K562 (cell line): ENCODE measurements at regions not wholly inside any gene's neighbourhood (a gene's known extent, or its start where the extent isn't known, plus 50 kb on each side); places are given as distances from the start of the nearest gene placed in this dataset.

Source experiments
- BDP1 ChIP-seq: IDR thresholded peaks from 3 replicates; pipeline ENCODE4 v1.6.1; 2011; ENCODE audit not compliant: insufficient read length, insufficient read depth
- CAMTA2 ChIP-seq: fragments of 250-450 bp; sonication (Bioruptor Pico); conservative IDR thresholded peaks from 2 replicates; pipeline ENCODE4 v1.5.1; 2022
- CTCF ChIP-seq, 3 experiments: IDR thresholded peaks in 2 of 3; conservative IDR thresholded peaks in 1 of 3; 2 replicates each; pipeline ENCODE4 v1.5.1; 2011 to 2012; ENCODE audit warnings: low read length in 3 of 3, mild to moderate bottlenecking in 3 of 3, control low read depth in 2 of 3, improper control_type of control experiment in 1 of 3, inconsistent platforms in 1 of 3, low read depth in 1 of 3, mixed read lengths in 1 of 3, moderate library complexity in 1 of 3; ENCODE audit not compliant: insufficient read depth in 2 of 3
- ETV6 ChIP-seq, 3 experiments: fragments of 150-350 bp in 1 of 3; sonication (generic) in 1 of 3; formaldehyde crosslinking in 1 of 3; IDR thresholded peaks; 2 replicates each; pipeline versions ENCODE4 v1.6.1 to v1.8.0; 2014 to 2022; ENCODE audit warnings: borderline replicate concordance in 2 of 3, low read depth in 2 of 3, antibody characterized with exemption in 1 of 3, low read length in 1 of 3, mild to moderate bottlenecking in 1 of 3, missing genetic modification reagents in 1 of 3
- JUNB ChIP-seq: fragments of 450-650 bp; formaldehyde crosslinking; conservative IDR thresholded peaks from 2 replicates; pipeline ENCODE4 v1.4.0; 2020; ENCODE audit warnings: mild to moderate bottlenecking
- MYNN ChIP-seq, 2 experiments: sonication (generic); formaldehyde crosslinking in 1 of 2; IDR thresholded peaks; 2 replicates each; pipeline versions ENCODE4 v1.5.0 to v1.6.1; 2016 to 2020; ENCODE audit warnings: antibody characterized with exemption in 1 of 2, missing genetic modification reagents in 1 of 2
- NR3C1 ChIP-seq: sonication (generic); formaldehyde crosslinking; IDR thresholded peaks from 2 replicates; pipeline ENCODE4 v1.8.1; 2022; ENCODE audit warnings: missing genetic modification reagents
- SP1 ChIP-seq: sonication (generic); formaldehyde crosslinking; IDR thresholded peaks from 2 replicates; pipeline ENCODE4 v1.8.1; 2022; ENCODE audit warnings: mild to moderate bottlenecking, missing genetic modification reagents
- TBP ChIP-seq: optimal IDR thresholded peaks from 2 replicates; pipeline ENCODE3; 2011; ENCODE audit warnings: low read depth, low read length, improper control_type of control experiment
- ZBTB8A ChIP-seq: fragments of 450-650 bp; IDR thresholded peaks from 2 replicates; pipeline ENCODE4 v1.6.1; 2018; ENCODE audit warnings: mild to moderate bottlenecking, moderate library complexity; ENCODE audit not compliant: partially characterized antibody
- ZFP30 ChIP-seq: fragments of 250-450 bp; sonication (Bioruptor Pico); IDR thresholded peaks from 2 replicates; pipeline ENCODE4 v1.8.0; 2022; ENCODE audit warnings: moderate library complexity, mild to moderate bottlenecking, inconsistent platforms, borderline replicate concordance
- ZNF121 ChIP-seq: sonication (generic); formaldehyde crosslinking; conservative IDR thresholded peaks from 2 replicates; pipeline ENCODE4 v1.8.0; 2022; ENCODE audit warnings: missing genetic modification reagents

DNA sequence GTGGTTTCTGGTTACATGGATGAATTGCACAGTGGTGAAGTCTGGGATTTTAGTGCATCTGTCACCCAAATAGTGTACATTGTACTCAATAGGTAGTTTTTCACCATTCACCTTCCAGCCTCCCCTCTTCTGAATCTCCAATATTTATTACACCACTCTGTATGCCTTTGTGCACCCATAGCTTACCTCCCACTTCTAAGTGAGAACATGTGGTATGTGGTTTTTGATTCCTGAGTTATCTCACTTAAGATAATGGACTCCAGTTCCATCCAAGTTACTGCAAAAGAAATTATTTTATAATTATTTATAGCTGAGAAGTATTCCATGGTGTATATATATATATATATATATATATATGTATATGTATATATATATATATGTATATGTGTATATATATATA is 155.8 kb downstream of the HHIP start:
- TF ChIP-seq ETV6 (IDR thresholded peaks at IDR 0.05; ENCODE audit: borderline replicate concordance in 1 of 2, low read depth in 2 of 2, low read length in 1 of 2), result no peak
- TF ChIP-seq ETV6 (CRISPR knock-in tag; IDR thresholded peaks at IDR 0.05; ENCODE audit: borderline replicate concordance), result no peak
- TF ChIP-seq JUNB (CRISPR knock-in tag), result no peak
- no peak for TF ChIP-seq NR3C1 (CRISPR knock-in tag)
- TF ChIP-seq BDP1, result no peak
- no peak for TF ChIP-seq ZFP30 (CRISPR knock-in tag)
- TF ChIP-seq ZBTB8A, result no peak
- TF ChIP-seq ZNF121, result no peak
- TF ChIP-seq SP1 (CRISPR knock-in tag), result no peak
- TF ChIP-seq CTCF (IDR thresholded peaks at IDR 0.05 in 2 of 3, conservative IDR thresholded peaks at IDR 0.05 in 1 of 3; ENCODE audit: insufficient read depth in 2 of 3, low read depth in 1 of 3, low read length in 3 of 3), result no peak
- TF ChIP-seq CAMTA2 (CRISPR knock-in tag), result no peak
- TF ChIP-seq TBP, result no peak
- TF ChIP-seq MYNN (IDR thresholded peaks at IDR 0.05), result no peak
- no peak for TF ChIP-seq MYNN (CRISPR knock-in tag; IDR thresholded peaks at IDR 0.05)
